ENCODE measurements at regions not wholly inside any gene's neighbourhood (a gene's known extent, or its start where the extent isn't known, plus 50 kb on each side); places are given as distances from the start of the nearest gene placed in this dataset.

GRCh38 chr1:67573311-67573872 is 111.6 kb upstream of the GADD45A start:
- Histone ChIP-seq H3K4me3 (ENCODE audit: control insufficient read depth in 2 of 3, extremely low read depth in 1 of 3, insufficient read depth in 2 of 3, low read depth in 1 of 3, low read length in 3 of 3) (no peak overlapping the region), H2AFZ (ENCODE audit: control insufficient read depth, low read length) (no peak overlapping the region), H3K4me2 (ENCODE audit: control insufficient read depth, extremely low read depth, insufficient read depth, low read depth, low read length) (peak overlapping the region; percentile 46), H3K9me3 (ENCODE audit: control insufficient read depth, low read depth, low read length) (no peaks in the 10 kb centered on the region), H3K27ac (ENCODE audit: control insufficient read depth, insufficient read depth, low read length) (peak overlapping the region; percentile 98), H3K9ac (ENCODE audit: control insufficient read depth, extremely low read depth, insufficient read depth, low read length) (peak overlapping the region; percentile 61), H3K79me2 (ENCODE audit: control insufficient read depth, insufficient read depth, low read length) (no peaks in the 10 kb centered on the region), H3K36me3 (ENCODE audit: control insufficient read depth in 2 of 2, extremely low read depth in 1 of 2, insufficient read depth in 2 of 2, low read length in 2 of 2) (no peaks in the 10 kb centered on the region), H3K4me1 (ENCODE audit: control insufficient read depth, extremely low read depth, insufficient read depth, low read length) (peaks cover 67% of the 10 kb centered on the region), H4K20me1 (ENCODE audit: control insufficient read depth, extremely low read depth, insufficient read depth, low read length) (no peaks in the 10 kb centered on the region), H3K27me3 (ENCODE audit: control insufficient read depth, extremely low read depth, insufficient read depth, low read length) (no peaks in the 10 kb centered on the region), H3K9me1 (ENCODE audit: control insufficient read depth, extremely low read depth, insufficient read depth, low read length) (peaks cover 2% of the 10 kb centered on the region)
- FAIRE-seq: peak; percentile 26
- dilution Hi-C loops (cut with MboI; ENCODE audit: extremely low pct_ligation_motif_present, low sequenced_read_pairs): no loop called here
- no peak for DNase-seq (ENCODE audit: low read depth, low spot score)
- TF ChIP-seq CTCF (optimal IDR thresholded peaks at IDR 0.05 in 1 of 3, IDR thresholded peaks at IDR 0.05 in 1 of 3, conservative IDR thresholded peaks at IDR 0.05 in 1 of 3; ENCODE audit: extremely low read depth in 1 of 3, insufficient read depth in 2 of 3, low read length in 3 of 3): no peak
- no peak for TF ChIP-seq EZH2 (IDR thresholded peaks at IDR 0.05; ENCODE audit: low read length)

- Histone ChIP-seq H3K4me1 (ENCODE audit: control insufficient read depth, extremely low read depth, insufficient read depth, low read length) (peaks cover 67% of the 10 kb centered on the region), H3K4me2 (ENCODE audit: control insufficient read depth, extremely low read depth, insufficient read depth, low read depth, low read length) (no peak overlapping the region), H3K36me3 (ENCODE audit: control insufficient read depth in 2 of 2, extremely low read depth in 1 of 2, insufficient read depth in 2 of 2, low read length in 2 of 2) (no peaks in the 10 kb centered on the region), H4K20me1 (ENCODE audit: control insufficient read depth, extremely low read depth, insufficient read depth, low read length) (no peaks in the 10 kb centered on the region), H3K9ac (ENCODE audit: control insufficient read depth, extremely low read depth, insufficient read depth, low read length) (no peak overlapping the region), H3K9me1 (ENCODE audit: control insufficient read depth, extremely low read depth, insufficient read depth, low read length) (peaks cover 2% of the 10 kb centered on the region), H2AFZ (ENCODE audit: control insufficient read depth, low read length) (no peak overlapping the region), H3K4me3 (ENCODE audit: control insufficient read depth in 2 of 3, extremely low read depth in 1 of 3, insufficient read depth in 2 of 3, low read depth in 1 of 3, low read length in 3 of 3) (no peak overlapping the region), H3K27me3 (ENCODE audit: control insufficient read depth, extremely low read depth, insufficient read depth, low read length) (no peaks in the 10 kb centered on the region), H3K27ac (ENCODE audit: control insufficient read depth, insufficient read depth, low read length) (no peak overlapping the region), H3K9me3 (ENCODE audit: control insufficient read depth, low read depth, low read length) (no peaks in the 10 kb centered on the region), H3K79me2 (ENCODE audit: control insufficient read depth, insufficient read depth, low read length) (no peaks in the 10 kb centered on the region)
- DNase-seq (ENCODE audit: low read depth, low spot score) (no peak), FAIRE-seq (no peak)
- dilution Hi-C loops (cut with MboI; ENCODE audit: extremely low pct_ligation_motif_present, low sequenced_read_pairs): no loop called here
- TF ChIP-seq CTCF (optimal IDR thresholded peaks at IDR 0.05 in 1 of 3, IDR thresholded peaks at IDR 0.05 in 1 of 3, conservative IDR thresholded peaks at IDR 0.05 in 1 of 3; ENCODE audit: extremely low read depth in 1 of 3, insufficient read depth in 2 of 3, low read length in 3 of 3) (no peak), EZH2 (IDR thresholded peaks at IDR 0.05; ENCODE audit: low read length) (no peak)
These were observed 110.8 kb upstream of the GADD45A start for GRCh38 chr1:67574221-67574620.

All from keratinocyte (primary cell).